Activated CD8-positive, alpha-beta T cell treated with anti-CD3 and anti-CD28 coated beads, Interleukin-2, amount 10 ng/mL, durations not matched to agents 7 days and 5 days (primary cell): ENCODE measurements at regions not wholly inside any gene's neighbourhood (a gene's known extent, or its start where the extent isn't known, plus 50 kb on each side); places are given as distances from the start of the nearest gene placed in this dataset.
"Not testable (repeated sequence)": the region's sequence is repeated elsewhere in the genome, so short reads cannot be mapped to it uniquely, and the experiment has no call there.

ENCODE experiments used
- ATAC-seq: fragments of 150-1000 bp; cut with Tn5 transposase; one replicate; pipeline ENCODE4 v1.10.0; 2021; ENCODE audit warnings: moderate library complexity
- CTCF ChIA-PET: fragments of 350-600 bp; sonication (Branson Sonifier 250); formaldehyde crosslinking; loops from one replicate; lab custom pipeline; 2021; ENCODE audit warnings: antibody characterized with exemption; lab: Charles Lee
- POLR2A ChIA-PET: fragments of 350-600 bp; sonication (Branson Sonifier 250); formaldehyde crosslinking; loops from one replicate; lab custom pipeline; 2021; ENCODE audit warnings: antibody characterized with exemption; lab: Charles Lee
- DNase-seq: peaks from one replicate; pipeline ENCODE4 v3.0.0-alpha.2; 2020
- H3K27ac Mint-ChIP-seq: one replicate; pipeline ENCODE4 v1.8.0; 2021; ENCODE audit warnings: mild to moderate bottlenecking, mixed read lengths
- H3K27me3 Mint-ChIP-seq: one replicate; pipeline ENCODE4 v1.8.0; 2021; ENCODE audit warnings: low read depth, mixed read lengths
- H3K36me3 Mint-ChIP-seq: one replicate; pipeline ENCODE4 v1.8.0; 2021; ENCODE audit warnings: low read depth, mixed read lengths
- H3K4me1 Mint-ChIP-seq: one replicate; pipeline ENCODE4 v1.8.0; 2021; ENCODE audit warnings: low read depth, mixed read lengths
- H3K4me3 Mint-ChIP-seq: one replicate; pipeline ENCODE4 v1.8.0; 2021; ENCODE audit warnings: mild to moderate bottlenecking, mixed read lengths
- H3K9me3 Mint-ChIP-seq: one replicate; pipeline ENCODE4 v1.8.0; 2022; ENCODE audit warnings: mixed read lengths; ENCODE audit not compliant: insufficient read depth

GRCh38 chr2:128664499-128664971 lies 345.9 kb upstream of the HS6ST1 start:
- POLR2A ChIA-PET: no interaction called here
- Mint-ChIP-seq H3K27me3 (peaks cover 19% of the 10 kb centered on the region), H3K9me3 (no peaks in the 10 kb centered on the region), H3K36me3 (no peaks in the 10 kb centered on the region), H3K27ac (no peak overlapping the region), H3K4me3 (no peak overlapping the region), H3K4me1 (no peaks in the 10 kb centered on the region)
- ATAC-seq (no peak), DNase-seq (no peak)
- CTCF ChIA-PET: no interaction called here

- no peaks in the 10 kb centered on the region for H3K9me3 Mint-ChIP-seq
- H3K36me3 Mint-ChIP-seq: no peaks in the 10 kb centered on the region
- no peaks in the 10 kb centered on the region for H3K4me1 Mint-ChIP-seq
- no peak for ATAC-seq
- no peak overlapping the region for H3K27ac Mint-ChIP-seq
- no peak for DNase-seq
- H3K27me3 Mint-ChIP-seq: peaks cover 16% of the 10 kb centered on the region
- no peak overlapping the region for H3K4me3 Mint-ChIP-seq
- CTCF ChIA-PET: no interaction called here
- POLR2A ChIA-PET: no interaction called here
Measured at GRCh38 chr2:128665113-128665512, 346.4 kb upstream of the HS6ST1 start.

- DNase-seq (no peak), ATAC-seq (no peak)
- H3K4me3 Mint-ChIP-seq: no peak overlapping the region
- ChIA-PET CTCF (interaction anchor here (0.6 kb wide), 1 partner anchor 525 kb away, joined by 3 read pairs; no protein-coding TSS in a partner anchor), POLR2A (no interaction called here)
- no peaks in the 10 kb centered on the region for H3K9me3 Mint-ChIP-seq
- H3K27me3 Mint-ChIP-seq: peaks cover 11% of the 10 kb centered on the region
- no peak overlapping the region for H3K27ac Mint-ChIP-seq
- no peaks in the 10 kb centered on the region for H3K36me3 Mint-ChIP-seq
- peaks cover 4% of the 10 kb centered on the region for H3K4me1 Mint-ChIP-seq
Measured at GRCh38 chr2:128666596-128666995, 347.9 kb upstream of the HS6ST1 start.

- no peaks in the 10 kb centered on the region for H3K9me3 Mint-ChIP-seq
- ATAC-seq (no peak), DNase-seq (no peak)
- no peak overlapping the region for H3K4me3 Mint-ChIP-seq
- H3K36me3 Mint-ChIP-seq: no peaks in the 10 kb centered on the region
- no peak overlapping the region for H3K27ac Mint-ChIP-seq
- ChIA-PET POLR2A (no interaction called here), CTCF (interaction anchor here (0.6 kb wide), 1 partner anchor 525 kb away, joined by 3 read pairs; no protein-coding TSS in a partner anchor)
- peaks cover 6% of the 10 kb centered on the region for H3K27me3 Mint-ChIP-seq
- peaks cover 4% of the 10 kb centered on the region for H3K4me1 Mint-ChIP-seq
Measured at GRCh38 chr2:128667391-128667790, 348.7 kb upstream of the HS6ST1 start.

- Mint-ChIP-seq H3K27ac (no peak overlapping the region), H3K4me1 (peaks cover 4% of the 10 kb centered on the region), H3K36me3 (no peaks in the 10 kb centered on the region), H3K4me3 (no peak overlapping the region), H3K27me3 (peaks cover 10% of the 10 kb centered on the region), H3K9me3 (no peaks in the 10 kb centered on the region)
- CTCF ChIA-PET: no interaction called here
- DNase-seq: no peak
- no peak for ATAC-seq
- POLR2A ChIA-PET: no interaction called here
Measured at GRCh38 chr2:128668946-128669345, 350.3 kb upstream of the HS6ST1 start.

- Mint-ChIP-seq H3K27ac (no peak overlapping the region), H3K4me3 (no peak overlapping the region), H3K36me3 (no peaks in the 10 kb centered on the region), H3K9me3 (no peaks in the 10 kb centered on the region), H3K27me3 (peaks cover 14% of the 10 kb centered on the region), H3K4me1 (peaks cover 4% of the 10 kb centered on the region)
- no peak for ATAC-seq
- ChIA-PET CTCF (no interaction called here), POLR2A (interaction anchor here (0.6 kb wide), 1 partner anchor 408 kb away, joined by 3 read pairs; no protein-coding TSS in a partner anchor)
- no peak for DNase-seq
Measured at GRCh38 chr2:128670066-128670465, 351.4 kb upstream of the HS6ST1 start.

GRCh38 chr2:128671981-128672757 lies 353.5 kb upstream of the HS6ST1 start:
- ATAC-seq, H3K27ac Mint-ChIP-seq, H3K4me3 Mint-ChIP-seq, POLR2A ChIA-PET, H3K9me3 Mint-ChIP-seq, CTCF ChIA-PET, DNase-seq, H3K36me3 Mint-ChIP-seq, H3K4me1 Mint-ChIP-seq: not testable (repeated sequence)
- peaks cover 14% of the 10 kb centered on the region for H3K27me3 Mint-ChIP-seq

- H3K36me3 Mint-ChIP-seq, H3K27ac Mint-ChIP-seq, H3K9me3 Mint-ChIP-seq, H3K4me3 Mint-ChIP-seq, DNase-seq, POLR2A ChIA-PET, ATAC-seq, H3K4me1 Mint-ChIP-seq, CTCF ChIA-PET: not testable (repeated sequence)
- peaks cover 14% of the 10 kb centered on the region for H3K27me3 Mint-ChIP-seq
Measured at GRCh38 chr2:128679680-128680079, 361.0 kb upstream of the HS6ST1 start.

GRCh38 chr2:128681507-128681906 lies 362.8 kb upstream of the HS6ST1 start:
- DNase-seq: no peak
- POLR2A ChIA-PET: no interaction called here

GRCh38 chr2:128682266-128682665 lies 363.6 kb upstream of the HS6ST1 start:
- DNase-seq (peak; percentile 11), ATAC-seq (no peak)
- H3K4me1 Mint-ChIP-seq: peaks cover 24% of the 10 kb centered on the region
- ChIA-PET CTCF (no interaction called here), POLR2A (no interaction called here)
- H3K36me3 Mint-ChIP-seq: no peaks in the 10 kb centered on the region
- H3K27ac Mint-ChIP-seq: no peak overlapping the region
- H3K9me3 Mint-ChIP-seq: no peaks in the 10 kb centered on the region
- no peak overlapping the region for H3K4me3 Mint-ChIP-seq
- peaks cover 14% of the 10 kb centered on the region for H3K27me3 Mint-ChIP-seq

More at GRCh38 chr2:128681507-128681906, 362.8 kb upstream of the HS6ST1 start:
- no peaks in the 10 kb centered on the region for H3K9me3 Mint-ChIP-seq
- H3K4me3 Mint-ChIP-seq: no peak overlapping the region
- CTCF ChIA-PET: no interaction called here
- H3K36me3 Mint-ChIP-seq: no peaks in the 10 kb centered on the region
- H3K27me3 Mint-ChIP-seq: peaks cover 14% of the 10 kb centered on the region
- peaks cover 17% of the 10 kb centered on the region for H3K4me1 Mint-ChIP-seq
- no peak overlapping the region for H3K27ac Mint-ChIP-seq
- ATAC-seq: no peak

GRCh38 chr2:128682729-128683284 lies 364.1 kb upstream of the HS6ST1 start:
- DNase-seq (peak; percentile 16), ATAC-seq (no peak)
- Mint-ChIP-seq H3K9me3 (no peaks in the 10 kb centered on the region), H3K27me3 (peaks cover 12% of the 10 kb centered on the region), H3K4me3 (no peak overlapping the region), H3K27ac (no peak overlapping the region), H3K36me3 (no peaks in the 10 kb centered on the region), H3K4me1 (peaks cover 29% of the 10 kb centered on the region)
- ChIA-PET CTCF (interaction anchor here (0.7 kb wide), 1 partner anchor 458 kb away, joined by 3 read pairs; no protein-coding TSS in a partner anchor), POLR2A (no interaction called here)

- Mint-ChIP-seq H3K4me3 (no peak overlapping the region), H3K36me3 (no peaks in the 10 kb centered on the region), H3K4me1 (peaks cover 43% of the 10 kb centered on the region), H3K27ac (no peak overlapping the region), H3K27me3 (peaks cover 12% of the 10 kb centered on the region), H3K9me3 (no peaks in the 10 kb centered on the region)
- ChIA-PET POLR2A (no interaction called here), CTCF (no interaction called here)
- ATAC-seq: no peak
- no peak for DNase-seq
Measured at GRCh38 chr2:128684523-128684922, 365.9 kb upstream of the HS6ST1 start.
